Activated CD4-positive, alpha-beta T cell treated with anti-CD3 and anti-CD28 coated beads, Interleukin-2, amount 50 U/mL, for 48 hours (primary cell): ENCODE measurements at regions not wholly inside any gene's neighbourhood (a gene's known extent, or its start where the extent isn't known, plus 50 kb on each side); places are given as distances from the start of the nearest gene placed in this dataset.

Experiments
- DNase-seq, 2 experiments: peaks; one replicate each; pipeline ENCODE4 v3.0.0-alpha.2; 2020

- no peak for DNase-seq
Observed at GRCh38 chr3:71857956-71858355, 73.0 kb upstream of the PROK2 start.

DNA sequence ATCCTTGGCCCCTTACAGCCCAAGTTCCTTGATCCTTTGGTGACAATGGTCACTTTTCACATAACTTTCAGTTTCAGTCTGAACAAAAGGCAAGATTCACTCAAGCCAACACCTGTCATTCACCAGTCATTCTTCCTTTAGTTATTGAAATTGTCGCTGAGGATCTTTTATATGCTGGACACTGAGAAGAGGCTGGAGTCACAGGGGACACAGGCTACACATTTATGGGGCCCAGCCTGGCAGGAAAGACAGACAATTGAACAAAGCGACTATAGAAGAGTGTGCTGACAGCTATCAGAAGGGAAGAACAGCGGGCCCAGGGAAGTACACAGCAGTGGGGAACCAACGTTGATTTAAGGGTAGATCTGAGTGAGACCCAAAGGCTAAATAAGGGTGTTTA is 69.8 kb upstream of the PROK2 start:
- DNase-seq: no peak

- no peak for DNase-seq
Observed at GRCh38 chr3:71854096-71854495, 69.1 kb upstream of the PROK2 start.

DNA sequence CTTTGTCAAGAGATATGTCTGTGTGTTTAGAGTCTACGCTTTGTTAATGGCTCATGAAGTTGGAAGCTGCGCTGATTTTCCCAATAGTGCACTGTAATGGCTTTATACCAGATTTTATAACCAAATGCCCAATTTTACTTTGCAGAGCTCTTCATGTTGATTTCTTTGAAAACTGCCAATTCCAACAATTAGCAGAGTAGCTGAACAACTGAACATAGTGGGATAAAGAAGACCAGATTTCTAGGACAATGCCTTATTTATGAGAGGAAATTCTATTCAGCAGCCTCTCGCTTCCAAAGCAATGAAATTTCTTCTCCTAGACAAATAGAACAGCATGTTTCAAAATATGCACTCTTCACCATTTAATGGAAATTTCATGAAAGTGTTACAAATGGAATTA is 66.9 kb upstream of the PROK2 start:
- no peak for DNase-seq

DNA sequence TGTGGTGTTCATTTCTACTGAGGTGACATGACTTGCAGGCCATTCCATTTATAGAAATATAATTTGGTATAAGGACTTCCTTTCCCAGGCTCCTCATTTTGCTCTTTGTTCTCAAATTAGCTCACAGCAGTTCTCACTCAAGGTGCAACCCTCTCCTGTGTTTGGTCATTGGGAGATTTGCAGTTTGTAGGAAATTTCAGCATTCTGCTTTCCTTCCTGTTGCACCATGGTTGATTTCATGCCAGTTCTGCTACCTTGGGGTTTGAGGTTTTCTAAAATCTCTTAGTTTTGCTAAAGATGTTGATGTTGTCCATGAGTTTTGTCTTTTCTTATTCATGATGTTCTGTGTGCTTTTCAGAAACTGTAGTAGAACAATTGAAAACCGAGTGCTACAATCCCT is 65.7 kb upstream of the PROK2 start:
- no peak for DNase-seq

DNA sequence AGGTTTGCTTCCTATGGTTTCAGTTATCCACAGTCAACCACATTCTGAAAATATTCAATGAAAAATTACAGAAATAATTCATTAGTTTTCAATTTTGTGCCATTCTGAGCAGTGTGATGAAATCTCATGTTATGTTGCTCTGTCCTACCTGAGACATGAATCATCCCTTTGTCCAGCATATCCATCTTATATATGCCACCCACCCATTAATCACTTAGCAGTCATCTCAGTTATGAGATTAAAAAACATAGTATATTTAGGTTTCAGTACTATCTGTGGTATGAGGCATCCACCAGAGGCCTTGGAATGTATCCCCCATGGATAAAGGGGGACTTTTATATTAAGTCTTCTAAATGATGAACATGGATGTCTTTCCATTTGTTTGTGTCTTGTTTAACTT is 64.7 kb upstream of the PROK2 start:
- DNase-seq: no peak

- no peak for DNase-seq
Observed at GRCh38 chr3:71847794-71848193, 62.8 kb upstream of the PROK2 start.

GRCh38 chr3:71846185-71846584 is 61.2 kb upstream of the PROK2 start:
- DNase-seq: no peak

DNA sequence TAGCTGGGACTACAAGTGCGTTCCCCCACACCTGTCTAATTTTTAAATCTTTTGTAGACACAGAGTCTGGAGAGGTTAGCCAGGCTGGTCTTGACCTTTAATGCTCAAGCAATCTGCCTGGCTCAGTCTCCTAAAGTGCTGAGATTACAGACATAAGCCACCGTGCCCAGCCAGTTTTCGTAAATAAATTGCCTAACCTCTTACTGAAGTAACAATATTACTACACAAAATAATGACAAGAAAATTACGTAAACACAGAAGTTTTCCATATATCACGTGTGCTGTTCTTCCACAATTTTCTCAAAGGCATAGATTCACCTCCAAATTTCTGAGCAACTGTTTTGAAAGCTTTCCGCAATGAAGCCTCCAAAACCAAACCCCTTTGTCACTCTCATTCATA is 58.1 kb upstream of the PROK2 start:
- no peak for DNase-seq

DNA sequence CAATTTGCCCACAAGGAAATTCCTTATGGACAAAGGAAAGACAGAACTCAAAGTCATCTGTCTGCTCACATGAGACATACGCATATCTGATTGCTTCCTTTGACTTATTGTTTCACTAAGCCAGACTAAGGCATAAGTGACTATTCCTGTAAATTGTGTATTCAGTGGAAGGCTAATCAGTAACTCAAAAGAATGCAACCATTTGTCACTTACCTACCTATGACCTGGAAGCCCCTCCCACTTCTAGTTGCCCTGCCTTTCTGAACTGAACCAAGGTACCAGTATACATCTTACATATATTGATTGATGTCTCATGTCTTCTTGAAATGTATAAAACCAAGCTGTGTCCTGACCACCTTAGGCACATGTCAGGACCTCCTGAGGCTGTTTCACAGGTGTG is 53.5 kb upstream of the PROK2 start:
- DNase-seq: no peak
